SJCRH30 (cell line): ENCODE measurements at regions not wholly inside any gene's neighbourhood (a gene's known extent, or its start where the extent isn't known, plus 50 kb on each side); places are given as distances from the start of the nearest gene placed in this dataset.

Source experiments
- DNase-seq, 2 experiments: peaks; one replicate each; pipeline ENCODE4 v3.0.0-alpha.2; 2015 to 2020
- H3K27ac ChIP-seq: fragments of 250-450 bp; sonication (Bioruptor Pico); 2 replicates; pipeline ENCODE4 v1.5.1; 2020; ENCODE audit warnings: mild to moderate bottlenecking, moderate library complexity
- H3K27me3 ChIP-seq: fragments of 250-450 bp; sonication (Bioruptor Pico); 2 replicates; pipeline ENCODE4 v1.5.1; 2020; ENCODE audit warnings: mild to moderate bottlenecking, moderate library complexity
- H3K36me3 ChIP-seq: fragments of 250-450 bp; sonication (Bioruptor Pico); 2 replicates; pipeline ENCODE4 v1.5.1; 2020; ENCODE audit warnings: mild to moderate bottlenecking, moderate library complexity
- H3K4me1 ChIP-seq: fragments of 250-450 bp; sonication (Bioruptor Pico); 2 replicates; pipeline ENCODE4 v1.5.1; 2020; ENCODE audit warnings: mild to moderate bottlenecking, moderate library complexity
- H3K4me3 ChIP-seq: fragments of 250-450 bp; sonication (Bioruptor Pico); 2 replicates; pipeline ENCODE4 v1.5.1; 2020; ENCODE audit warnings: mild to moderate bottlenecking, moderate library complexity
- H3K9me3 ChIP-seq: fragments of 250-450 bp; sonication (Bioruptor Pico); replicated peaks from 2 replicates; pipeline ENCODE4 v1.5.1; 2020; ENCODE audit warnings: mild to moderate bottlenecking, moderate library complexity

DNA sequence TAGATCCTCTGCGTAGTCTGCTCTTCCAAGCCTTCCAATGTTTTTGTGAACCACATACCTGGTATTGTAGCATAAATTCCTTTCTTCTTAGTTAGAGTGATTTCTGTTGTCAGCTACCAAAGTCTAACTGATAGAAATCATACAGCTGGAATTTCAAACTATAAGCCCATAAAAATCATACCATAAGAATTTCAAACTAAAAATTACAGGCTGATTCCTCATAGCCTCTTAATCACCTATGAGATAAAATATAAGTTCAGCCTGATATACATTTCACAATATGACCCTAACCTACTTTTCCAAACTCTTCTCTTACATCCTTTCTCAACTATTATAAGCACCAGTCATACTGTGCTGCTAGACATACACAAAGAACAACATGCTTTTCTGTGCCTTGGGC is 64.8 kb downstream of the PTHLH start:
- Histone ChIP-seq H3K4me1 (no peaks in the 10 kb centered on the region), H3K4me3 (no peak overlapping the region), H3K36me3 (no peaks in the 10 kb centered on the region), H3K27ac (no peak overlapping the region), H3K27me3 (no peaks in the 10 kb centered on the region), H3K9me3 (no peaks in the 10 kb centered on the region)
- DNase-seq: no peak

DNA sequence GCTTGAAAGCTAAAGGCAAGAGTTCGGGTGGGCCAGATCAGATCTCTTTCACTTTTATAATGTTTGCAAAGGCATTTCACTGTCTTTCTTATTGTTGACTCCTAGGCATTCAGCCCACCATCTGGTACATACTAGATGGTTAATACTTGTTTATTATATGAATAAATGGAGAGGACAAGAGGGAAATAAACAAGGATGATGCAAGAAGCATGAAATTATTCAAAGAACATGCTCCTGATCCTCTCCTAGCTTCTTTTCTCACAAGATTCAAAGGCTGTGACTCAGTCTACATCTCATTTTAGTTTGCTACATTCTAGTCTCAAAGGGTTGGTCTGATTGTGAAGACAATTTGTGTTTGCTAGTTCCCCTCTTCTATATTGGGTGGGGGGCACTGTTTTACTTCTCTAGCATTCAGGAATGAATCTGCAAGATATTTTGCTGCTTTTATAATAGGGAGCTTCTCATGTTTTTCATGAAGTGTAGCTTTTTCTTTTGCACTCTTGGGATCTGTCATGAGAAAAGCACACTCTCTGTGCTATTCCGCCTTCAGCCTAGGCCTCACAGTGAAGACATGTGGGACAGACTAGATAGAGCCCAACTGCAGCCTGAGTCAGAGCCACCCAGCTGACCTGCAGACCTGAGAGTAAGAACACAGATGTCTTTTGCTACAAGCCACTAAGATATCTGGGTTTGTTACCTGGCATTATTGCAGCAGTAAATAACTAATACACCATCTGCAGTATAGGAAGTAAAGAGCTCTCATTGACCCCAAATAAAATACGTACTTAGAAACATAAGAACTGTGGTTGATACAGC is 65.7 kb downstream of the PTHLH start:
- no peak overlapping the region for H3K27ac ChIP-seq
- peaks cover 4% of the 10 kb centered on the region for H3K4me1 ChIP-seq
- no peaks in the 10 kb centered on the region for H3K27me3 ChIP-seq
- no peaks in the 10 kb centered on the region for H3K36me3 ChIP-seq
- DNase-seq: no peak
- H3K4me3 ChIP-seq: no peak overlapping the region
- no peaks in the 10 kb centered on the region for H3K9me3 ChIP-seq

DNA sequence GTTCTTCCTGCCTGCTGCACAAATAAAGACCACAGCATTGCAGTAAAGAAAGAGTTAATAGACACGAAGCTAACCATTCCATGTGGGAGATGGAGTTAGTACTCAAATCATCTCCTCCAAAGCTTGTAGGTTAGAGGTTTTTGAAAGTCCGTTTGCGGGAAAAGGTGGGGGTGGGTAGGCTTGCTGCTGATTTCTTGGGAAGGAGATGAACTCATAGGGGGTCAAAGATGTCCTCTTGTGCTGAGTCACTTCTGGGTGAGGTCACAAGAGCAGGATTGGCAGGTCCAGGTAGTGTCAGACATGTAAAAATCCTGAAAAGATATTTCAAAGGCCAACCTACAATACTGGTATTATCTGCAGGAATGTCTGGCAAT is 66.4 kb downstream of the PTHLH start:
- no peaks in the 10 kb centered on the region for H3K9me3 ChIP-seq
- no peaks in the 10 kb centered on the region for H3K36me3 ChIP-seq
- no peak overlapping the region for H3K27ac ChIP-seq
- H3K4me1 ChIP-seq: peaks cover 8% of the 10 kb centered on the region
- H3K27me3 ChIP-seq: no peaks in the 10 kb centered on the region
- no peak for DNase-seq
- no peak overlapping the region for H3K4me3 ChIP-seq

DNA sequence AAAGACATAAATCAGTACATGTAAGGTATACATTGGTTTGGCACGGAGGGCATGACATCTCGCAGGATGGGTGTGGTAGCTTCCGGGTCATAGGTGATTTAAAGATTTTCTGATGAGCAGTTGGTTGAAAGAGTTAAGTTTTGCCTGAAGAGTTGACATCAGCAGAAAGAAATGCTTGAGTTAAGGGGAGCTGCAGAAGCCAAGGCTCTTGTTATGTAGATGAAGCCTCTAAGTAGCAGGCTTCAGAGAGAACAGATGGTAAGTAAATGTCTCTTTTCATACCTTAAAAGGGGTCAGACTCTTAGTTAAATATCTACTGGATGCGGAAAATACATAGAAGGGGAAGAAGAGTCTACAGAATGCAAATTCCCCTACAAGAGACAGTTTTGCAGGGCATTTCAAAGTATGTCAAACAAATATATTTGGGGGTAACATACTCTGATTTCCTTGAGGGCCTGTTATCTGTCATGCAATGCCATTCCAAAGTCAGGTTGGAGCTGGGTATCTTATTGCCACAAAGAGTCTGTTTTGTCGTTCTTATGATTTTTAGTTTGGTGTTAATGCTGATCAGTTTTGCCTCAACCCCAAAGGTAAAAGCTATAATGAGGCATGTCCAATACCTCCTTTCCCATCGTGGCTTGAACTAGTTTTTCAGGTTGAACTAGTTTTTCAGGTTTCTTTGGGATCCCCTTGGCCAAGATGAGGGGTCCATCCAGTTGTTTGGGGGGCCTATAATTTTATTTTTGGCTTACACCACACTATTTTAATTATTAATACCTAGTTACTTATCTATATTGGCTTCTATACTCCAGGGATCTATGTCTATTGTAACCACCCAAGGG is 67.0 kb downstream of the PTHLH start:
- H3K27ac ChIP-seq: no peak overlapping the region
- H3K4me3 ChIP-seq: no peak overlapping the region

DNA sequence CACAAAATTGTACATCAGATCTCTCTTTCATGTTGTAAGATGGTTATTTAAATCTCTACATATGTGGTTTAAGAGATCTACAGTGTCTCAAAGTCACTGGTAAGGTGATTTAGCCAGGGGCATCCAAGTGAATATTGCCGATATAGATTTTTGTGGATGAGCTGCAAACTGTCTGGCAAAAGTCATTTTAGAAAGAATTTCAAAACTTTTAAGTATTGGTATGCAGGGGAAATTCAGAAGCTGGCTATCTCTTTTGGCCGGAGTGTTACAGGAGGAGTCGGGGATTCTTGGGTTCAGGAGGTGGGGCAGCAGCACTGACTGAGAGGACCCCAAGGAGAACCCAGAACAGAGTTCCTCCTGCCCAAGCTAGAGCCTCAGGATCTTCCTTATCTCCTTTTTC is 69.9 kb downstream of the PTHLH start:
- no peaks in the 10 kb centered on the region for H3K9me3 ChIP-seq
- H3K27me3 ChIP-seq: no peaks in the 10 kb centered on the region

More for the DNA sequence above, 67.0 kb downstream of the PTHLH start:
- H3K9me3 ChIP-seq: no peaks in the 10 kb centered on the region
- DNase-seq: no peak
- H3K36me3 ChIP-seq: no peaks in the 10 kb centered on the region
- H3K4me1 ChIP-seq: peaks cover 8% of the 10 kb centered on the region
- H3K27me3 ChIP-seq: no peaks in the 10 kb centered on the region

DNA sequence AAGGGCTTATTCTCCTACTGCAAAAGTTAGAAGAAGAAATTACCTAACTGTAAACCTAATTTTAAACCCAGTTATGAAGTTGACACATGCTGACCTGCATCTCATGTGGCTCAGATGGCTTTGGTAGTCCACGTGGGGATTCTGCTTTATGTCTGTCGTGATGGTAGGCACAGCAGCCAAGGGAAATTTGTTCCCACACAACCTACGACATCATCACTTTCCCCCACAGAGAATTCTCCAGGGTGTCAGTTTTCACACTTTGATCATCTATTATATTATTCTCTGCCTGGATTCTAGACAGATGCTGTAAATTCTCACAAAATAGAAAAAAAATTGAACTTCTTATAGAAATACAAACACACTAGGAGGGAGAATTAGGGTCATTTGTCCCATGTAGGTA is 70.6 kb downstream of the PTHLH start:
- peak in 1 of 2 experiments; percentile 34 for DNase-seq
- H3K4me1 ChIP-seq: peaks cover 8% of the 10 kb centered on the region
- no peak overlapping the region for H3K27ac ChIP-seq
- no peaks in the 10 kb centered on the region for H3K36me3 ChIP-seq
- H3K4me3 ChIP-seq: no peak overlapping the region
- no peaks in the 10 kb centered on the region for H3K9me3 ChIP-seq
- H3K27me3 ChIP-seq: no peaks in the 10 kb centered on the region

More for the DNA sequence above, 69.9 kb downstream of the PTHLH start:
- Histone ChIP-seq H3K4me1 (peaks cover 8% of the 10 kb centered on the region), H3K4me3 (no peak overlapping the region), H3K27ac (no peak overlapping the region), H3K36me3 (no peaks in the 10 kb centered on the region)
- no peak for DNase-seq

DNA sequence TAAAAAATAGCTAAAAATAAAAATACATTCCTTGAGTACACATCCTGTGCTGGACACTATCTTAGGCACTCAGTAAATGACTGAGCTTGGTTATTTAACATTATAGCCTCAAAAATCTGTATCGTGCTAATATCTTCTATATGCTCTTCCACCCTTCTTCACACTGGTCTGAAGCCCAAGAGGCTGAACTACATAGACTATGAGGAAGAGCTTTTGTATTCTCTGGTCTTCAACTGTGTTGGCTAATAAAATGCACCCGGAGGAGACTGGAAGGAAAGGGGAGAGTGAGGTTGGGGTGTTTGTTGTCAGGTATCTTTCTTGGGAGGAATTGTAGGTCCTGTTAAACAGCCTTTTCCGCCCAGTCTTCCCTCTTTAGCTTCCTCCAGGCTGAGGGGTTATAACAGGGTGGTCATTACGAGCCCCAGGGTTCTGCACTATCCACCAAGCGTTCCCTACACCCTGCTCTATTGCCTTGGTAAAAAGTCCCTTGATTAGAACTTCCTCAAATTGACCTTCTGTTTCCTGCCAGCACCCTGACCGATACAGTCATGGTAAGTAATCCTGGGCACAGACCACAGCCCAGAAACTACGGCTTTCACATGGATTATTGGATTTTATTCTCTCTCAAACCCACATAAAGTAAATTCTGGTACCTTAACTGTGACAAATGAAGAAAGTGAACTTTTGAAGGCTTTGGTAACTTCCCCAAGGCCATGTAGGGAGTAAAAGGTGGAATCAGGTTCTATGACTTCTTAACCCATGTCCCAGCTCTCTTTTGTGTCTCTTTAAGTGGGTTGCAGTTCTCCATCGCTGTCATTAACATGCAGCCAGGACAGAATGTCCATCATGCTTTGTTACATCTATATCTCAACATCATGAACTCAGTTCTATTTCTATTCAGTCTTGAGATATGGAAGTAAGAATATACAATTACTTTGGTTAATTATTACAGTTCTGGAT is 71.3 kb downstream of the PTHLH start:
- Histone ChIP-seq H3K4me1 (peaks cover 8% of the 10 kb centered on the region), H3K27me3 (no peaks in the 10 kb centered on the region), H3K9me3 (no peaks in the 10 kb centered on the region), H3K4me3 (no peak overlapping the region), H3K27ac (no peak overlapping the region), H3K36me3 (no peaks in the 10 kb centered on the region)
- no peak for DNase-seq

DNA sequence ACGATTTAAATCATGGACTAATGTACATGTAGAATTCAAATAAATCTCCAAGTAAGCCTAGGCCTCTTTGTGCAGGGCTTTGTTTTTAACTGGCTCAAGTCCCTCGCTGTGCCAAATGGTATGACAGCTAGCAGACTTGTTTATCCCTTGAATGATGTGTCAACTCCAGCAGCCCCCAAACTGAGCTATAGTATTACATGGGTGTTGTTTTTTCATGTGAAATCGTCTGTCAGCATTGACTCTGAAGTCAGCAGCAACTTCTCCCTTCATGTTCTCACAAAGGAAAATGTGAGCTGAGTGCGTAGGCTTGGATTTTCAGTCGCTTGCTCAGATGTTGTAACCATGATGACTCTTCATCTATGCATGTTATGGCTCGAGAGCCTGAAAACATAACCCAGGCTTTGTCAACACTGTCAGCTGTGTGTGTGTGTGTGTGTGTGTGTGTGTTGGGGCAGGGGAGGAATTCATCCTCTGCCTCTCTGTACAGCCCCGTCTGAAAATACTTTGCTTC is 73.3 kb downstream of the PTHLH start:
- Histone ChIP-seq H3K27me3 (no peaks in the 10 kb centered on the region), H3K27ac (no peak overlapping the region), H3K4me1 (peaks cover 8% of the 10 kb centered on the region), H3K36me3 (no peaks in the 10 kb centered on the region), H3K9me3 (no peaks in the 10 kb centered on the region), H3K4me3 (no peak overlapping the region)
- peak; percentile 5 to 8 for DNase-seq

DNA sequence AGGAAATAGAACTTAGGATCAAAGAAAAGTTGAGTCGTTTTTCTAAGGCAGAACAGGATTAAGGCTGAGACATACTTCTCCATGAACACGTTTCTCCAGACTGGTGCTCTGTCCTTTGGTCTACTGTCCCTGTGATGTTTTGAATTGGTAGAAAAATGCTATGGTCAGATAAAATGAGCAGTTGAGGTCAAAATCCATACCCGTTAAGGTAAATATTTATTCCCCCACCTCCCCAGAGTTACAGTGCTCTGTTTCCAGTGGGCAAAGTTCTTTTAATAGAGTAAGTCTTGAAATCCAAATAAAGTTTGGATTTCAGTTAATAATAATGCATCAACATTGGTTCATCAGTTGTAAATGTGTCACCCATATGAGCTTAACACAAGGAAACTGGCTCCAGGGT is 74.5 kb downstream of the PTHLH start:
- Histone ChIP-seq H3K9me3 (no peaks in the 10 kb centered on the region), H3K27me3 (no peaks in the 10 kb centered on the region), H3K27ac (no peak overlapping the region), H3K4me1 (peaks cover 8% of the 10 kb centered on the region), H3K4me3 (no peak overlapping the region), H3K36me3 (no peaks in the 10 kb centered on the region)
- DNase-seq: no peak

DNA sequence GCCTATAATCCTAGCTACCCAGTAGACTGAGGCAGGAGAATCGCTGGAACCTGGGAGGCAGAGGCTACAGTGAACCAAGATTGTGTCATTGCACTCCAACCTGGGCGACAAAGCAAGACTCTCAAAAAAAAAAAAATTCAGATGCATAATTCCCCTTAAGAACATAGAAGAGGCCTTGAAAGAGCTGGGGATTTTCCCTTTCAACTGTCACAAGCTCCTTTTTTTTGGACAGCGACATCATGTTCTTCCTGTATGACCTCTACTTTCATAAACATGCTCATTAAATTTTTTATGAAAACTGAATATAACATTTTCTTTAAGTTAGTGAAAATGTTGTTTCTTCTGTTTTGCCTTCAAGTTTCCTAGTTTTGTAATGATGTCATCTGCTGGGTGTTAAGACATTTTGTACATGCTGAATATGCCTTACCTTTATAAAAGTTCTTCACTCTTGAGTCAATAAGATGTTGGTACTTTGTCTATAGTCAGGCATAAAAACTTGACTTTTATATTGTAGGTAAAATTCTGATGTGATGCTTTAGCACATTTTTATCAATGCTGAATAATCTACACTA is 76.0 kb downstream of the PTHLH start:
- no peak for DNase-seq
- H3K36me3 ChIP-seq: no peaks in the 10 kb centered on the region
- no peaks in the 10 kb centered on the region for H3K27me3 ChIP-seq
- H3K27ac ChIP-seq: no peak overlapping the region
- H3K4me1 ChIP-seq: 0 out of 2 replicates have a peak, but pooled peaks cover under 1% of the 10 kb centered on the region
- H3K4me3 ChIP-seq: no peak overlapping the region
- no peaks in the 10 kb centered on the region for H3K9me3 ChIP-seq

DNA sequence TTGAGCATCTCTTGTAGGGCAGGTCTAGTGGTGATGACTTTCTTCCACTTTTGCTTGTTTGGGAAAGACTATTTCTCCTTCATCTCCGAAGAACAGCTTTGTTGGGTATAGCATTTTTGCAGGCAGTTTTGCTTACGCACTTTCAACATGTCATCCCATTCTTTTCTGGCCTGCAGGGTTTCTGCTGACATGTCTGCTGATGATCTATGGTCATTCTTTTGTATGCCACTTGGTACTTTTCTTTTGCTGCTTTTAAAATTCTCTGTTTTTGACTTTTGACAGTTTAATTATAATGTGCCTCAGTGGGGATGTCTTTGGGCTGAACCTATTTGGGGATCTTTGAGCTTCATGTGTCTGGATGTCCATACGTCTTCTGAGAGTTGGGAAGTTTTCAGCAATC is 78.2 kb downstream of the PTHLH start:
- no peak overlapping the region for H3K27ac ChIP-seq
- H3K9me3 ChIP-seq: no peaks in the 10 kb centered on the region
- H3K4me3 ChIP-seq: no peak overlapping the region
- H3K27me3 ChIP-seq: no peaks in the 10 kb centered on the region
- no peaks in the 10 kb centered on the region for H3K36me3 ChIP-seq
- H3K4me1 ChIP-seq: no peaks in the 10 kb centered on the region
- no peak for DNase-seq

DNA sequence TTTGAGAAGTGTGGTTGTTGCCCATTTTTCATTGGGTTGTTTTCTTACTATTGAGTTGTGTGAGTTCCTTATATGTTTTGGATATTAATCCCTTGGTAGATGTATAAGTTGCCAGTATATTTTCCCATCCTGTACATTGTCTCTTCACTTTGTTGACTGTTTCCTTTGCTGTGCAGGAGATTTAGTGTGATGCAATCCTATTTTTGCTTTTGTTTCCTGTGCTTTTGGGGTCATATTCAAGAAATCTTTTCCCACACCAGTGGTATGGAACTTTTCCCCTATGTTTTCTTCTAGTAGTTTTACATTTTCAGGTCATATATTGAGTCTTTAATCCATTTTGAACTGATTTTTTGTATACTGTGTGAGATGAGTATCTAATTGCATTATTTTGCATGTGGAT is 92.8 kb downstream of the PTHLH start:
- H3K27ac ChIP-seq: no peak overlapping the region
- H3K27me3 ChIP-seq: no peaks in the 10 kb centered on the region
- no peaks in the 10 kb centered on the region for H3K9me3 ChIP-seq
- no peaks in the 10 kb centered on the region for H3K36me3 ChIP-seq
- DNase-seq: no peak
- no peaks in the 10 kb centered on the region for H3K4me1 ChIP-seq
- H3K4me3 ChIP-seq: no peak overlapping the region

DNA sequence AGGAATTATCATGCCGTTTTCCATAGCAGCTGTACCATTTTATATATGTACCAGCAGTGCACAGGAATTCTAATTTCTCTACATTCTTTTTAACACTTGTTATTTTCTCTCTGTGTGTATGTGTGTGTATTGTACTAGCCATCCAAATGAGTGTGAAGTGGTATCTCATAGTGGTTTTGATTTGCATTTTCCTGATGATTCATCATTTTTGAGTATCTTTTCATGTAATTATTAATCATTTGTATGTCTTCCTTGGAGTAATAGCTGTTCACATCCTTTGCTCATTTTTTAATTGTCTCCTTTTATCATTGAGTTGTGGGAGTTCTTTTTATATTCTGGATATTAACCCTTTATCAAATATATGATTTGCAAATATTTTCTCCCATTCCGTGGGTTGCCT is 95.6 kb upstream of the MANSC4 start:
- Histone ChIP-seq H3K4me1 (peaks cover 5% of the 10 kb centered on the region), H3K27me3 (no peaks in the 10 kb centered on the region), H3K27ac (no peak overlapping the region), H3K36me3 (no peaks in the 10 kb centered on the region), H3K9me3 (no peaks in the 10 kb centered on the region), H3K4me3 (no peak overlapping the region)
- no peak for DNase-seq

DNA sequence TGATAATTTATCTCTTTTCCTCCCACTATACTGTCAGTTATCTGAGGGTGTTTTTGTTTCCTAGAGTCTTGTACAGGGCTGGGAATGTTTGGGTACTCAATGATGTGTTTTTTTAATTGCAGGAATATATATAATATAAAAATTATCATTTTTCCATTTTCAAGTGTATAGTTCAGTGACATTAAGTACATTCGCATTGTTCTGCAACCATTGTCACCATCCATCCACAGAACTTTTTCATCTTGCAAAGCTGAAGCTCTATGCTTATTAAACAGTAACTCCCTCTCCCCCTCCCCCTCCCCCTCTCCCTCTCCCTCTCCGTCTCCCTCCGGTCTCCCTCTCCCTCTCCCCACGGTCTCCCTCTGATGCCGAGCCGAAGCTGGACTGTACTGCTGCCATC is 93.0 kb upstream of the MANSC4 start:
- Histone ChIP-seq H3K9me3 (no peaks in the 10 kb centered on the region), H3K4me3 (no peak overlapping the region), H3K27me3 (no peaks in the 10 kb centered on the region), H3K36me3 (no peaks in the 10 kb centered on the region), H3K4me1 (peaks cover 22% of the 10 kb centered on the region), H3K27ac (no peak overlapping the region)
- DNase-seq: no peak
